ENCODE measurements at regions not wholly inside any gene's neighbourhood (a gene's known extent, or its start where the extent isn't known, plus 50 kb on each side); places are given as distances from the start of the nearest gene placed in this dataset.

DNA sequence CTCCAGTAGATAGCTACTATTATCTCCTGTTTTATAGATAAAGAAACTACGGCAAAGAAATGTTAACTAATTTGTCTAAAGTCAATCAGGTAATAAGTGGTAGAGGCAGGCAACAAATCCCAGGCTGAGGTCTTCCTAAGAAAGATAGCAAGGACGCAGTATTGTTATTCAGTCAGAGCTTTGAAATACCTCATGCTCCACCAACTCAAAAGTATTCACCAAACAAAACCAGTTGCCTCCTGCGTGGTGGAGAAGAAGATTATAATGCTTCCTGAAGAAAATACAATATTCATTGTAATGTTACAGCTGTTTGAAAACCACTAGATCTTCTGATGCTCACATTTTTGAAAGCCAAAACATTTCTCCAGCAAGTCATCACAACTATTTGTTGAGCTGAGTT, 138.2 kb upstream of the CNTN4 start:
- H3K4me3 ChIP-seq (replicated peaks in 1 of 2; ENCODE audit: low read depth in 2 of 2, low read length in 2 of 2), result no peak overlapping the region
- TF ChIP-seq, protein P1, sequence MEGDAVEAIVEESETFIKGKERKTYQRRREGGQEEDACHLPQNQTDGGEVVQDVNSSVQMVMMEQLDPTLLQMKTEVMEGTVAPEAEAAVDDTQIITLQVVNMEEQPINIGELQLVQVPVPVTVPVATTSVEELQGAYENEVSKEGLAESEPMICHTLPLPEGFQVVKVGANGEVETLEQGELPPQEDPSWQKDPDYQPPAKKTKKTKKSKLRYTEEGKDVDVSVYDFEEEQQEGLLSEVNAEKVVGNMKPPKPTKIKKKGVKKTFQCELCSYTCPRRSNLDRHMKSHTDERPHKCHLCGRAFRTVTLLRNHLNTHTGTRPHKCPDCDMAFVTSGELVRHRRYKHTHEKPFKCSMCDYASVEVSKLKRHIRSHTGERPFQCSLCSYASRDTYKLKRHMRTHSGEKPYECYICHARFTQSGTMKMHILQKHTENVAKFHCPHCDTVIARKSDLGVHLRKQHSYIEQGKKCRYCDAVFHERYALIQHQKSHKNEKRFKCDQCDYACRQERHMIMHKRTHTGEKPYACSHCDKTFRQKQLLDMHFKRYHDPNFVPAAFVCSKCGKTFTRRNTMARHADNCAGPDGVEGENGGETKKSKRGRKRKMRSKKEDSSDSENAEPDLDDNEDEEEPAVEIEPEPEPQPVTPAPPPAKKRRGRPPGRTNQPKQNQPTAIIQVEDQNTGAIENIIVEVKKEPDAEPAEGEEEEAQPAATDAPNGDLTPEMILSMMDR (IDR thresholded peaks at IDR 0.05; ENCODE audit: low read depth, low read length), result no peak
- DNase-seq (ENCODE audit: low read depth in 2 of 2), result no peak

DNA sequence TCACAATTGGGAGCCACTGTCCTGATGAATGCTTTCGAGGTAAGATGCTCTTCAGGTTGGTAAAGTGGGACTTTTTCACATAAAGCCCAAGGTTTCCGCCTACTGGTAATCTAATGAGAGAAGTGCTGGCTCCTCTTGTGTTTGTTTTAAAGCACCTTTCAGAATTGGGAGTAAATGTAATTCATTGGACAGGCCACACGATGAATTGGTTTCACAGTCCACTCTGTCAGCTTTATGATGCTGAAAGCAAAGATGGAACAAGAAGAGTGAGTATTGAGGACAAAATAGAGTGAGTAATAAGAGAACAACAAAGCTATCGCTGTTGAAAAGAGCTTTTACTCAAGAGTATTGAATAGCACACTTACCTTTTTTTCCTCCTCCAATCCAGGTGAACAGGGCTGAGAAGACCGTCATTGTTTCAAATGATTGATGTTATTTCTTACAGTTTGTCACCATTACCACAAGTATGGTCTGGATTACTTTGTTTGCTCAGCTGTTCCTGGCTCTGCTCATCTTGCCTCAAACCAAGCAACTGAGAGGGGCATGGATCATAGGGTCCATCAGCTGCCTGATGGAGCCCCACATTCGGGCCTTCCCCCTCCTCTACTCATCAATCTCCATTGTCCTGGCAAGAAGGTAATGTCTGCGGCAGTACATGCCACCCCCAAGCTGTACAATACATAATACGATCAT, 136.1 kb upstream of the CNTN4 start:
- DNase-seq (ENCODE audit: low read depth in 2 of 2), result no peak
- H3K4me3 ChIP-seq (replicated peaks in 1 of 2; ENCODE audit: low read depth in 2 of 2, low read length in 2 of 2), result no peak overlapping the region
- TF ChIP-seq, protein P1 (IDR thresholded peaks at IDR 0.05; ENCODE audit: low read depth, low read length), result no peak

DNA sequence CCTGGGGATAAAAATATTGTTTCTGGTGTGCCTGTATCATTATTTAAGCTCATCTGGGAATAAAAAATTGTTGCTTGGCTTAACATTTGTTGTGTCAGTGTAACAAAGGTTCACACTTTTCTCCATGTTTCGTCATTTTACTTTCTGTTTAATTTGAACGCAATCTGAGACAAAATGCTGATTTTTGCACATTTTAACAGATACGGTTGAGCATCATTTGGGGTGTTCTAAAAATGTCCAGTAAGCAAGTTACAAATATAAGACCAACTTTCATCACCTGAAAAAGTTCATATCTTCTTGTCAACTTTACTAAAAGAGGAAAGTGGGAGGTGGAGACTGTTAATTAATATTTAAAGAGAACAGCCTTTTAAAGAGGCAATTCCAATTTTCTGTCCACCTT, 134.8 kb upstream of the CNTN4 start:
- no peak overlapping the region for H3K4me3 ChIP-seq (replicated peaks in 1 of 2; ENCODE audit: low read depth in 2 of 2, low read length in 2 of 2)
- TF ChIP-seq, protein P1 (IDR thresholded peaks at IDR 0.05; ENCODE audit: low read depth, low read length), result no peak
- no peak for DNase-seq (ENCODE audit: low read depth in 2 of 2)

DNA sequence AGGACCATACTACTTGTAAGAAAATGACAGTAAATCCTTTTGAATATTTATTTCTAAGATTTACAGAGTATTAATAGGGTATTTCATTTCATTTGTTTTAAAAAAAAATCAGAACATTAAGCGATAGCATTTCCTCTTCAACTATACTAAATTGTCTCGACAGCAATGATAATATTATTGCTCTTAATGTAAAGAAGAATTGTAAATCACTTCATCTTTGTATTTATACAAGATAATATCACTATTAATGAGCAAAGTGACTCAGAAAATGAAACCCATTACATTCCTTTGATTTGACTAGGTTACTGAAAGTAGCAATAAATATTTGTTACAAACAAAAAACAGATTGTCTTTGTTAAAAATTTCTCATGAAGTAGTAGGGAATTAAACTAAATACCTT, 131.1 kb upstream of the CNTN4 start:
- TF ChIP-seq, protein P1 (IDR thresholded peaks at IDR 0.05; ENCODE audit: low read depth, low read length), result no peak
- DNase-seq (ENCODE audit: low read depth in 2 of 2), result no peak
- no peak overlapping the region for H3K4me3 ChIP-seq (replicated peaks in 1 of 2; ENCODE audit: low read depth in 2 of 2, low read length in 2 of 2)

DNA sequence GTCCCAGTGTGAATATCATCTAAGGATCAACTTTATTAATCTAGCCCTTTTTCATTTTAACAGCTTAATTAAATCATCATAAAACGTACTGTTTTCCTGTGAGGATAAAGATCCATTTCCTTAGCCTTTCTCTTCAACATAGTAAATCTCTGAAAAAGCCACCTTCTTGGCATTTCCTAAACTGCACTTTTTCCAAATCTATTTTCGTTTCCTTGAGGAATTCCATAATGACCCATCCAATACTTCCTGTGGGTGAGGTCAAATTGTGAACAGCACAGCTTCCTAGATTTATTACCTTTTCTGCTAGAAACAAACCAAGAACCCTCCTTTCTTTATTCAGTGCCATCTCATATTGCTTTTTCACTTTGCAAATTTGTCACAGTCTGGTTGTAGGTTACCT, 129.4 kb upstream of the CNTN4 start:
- TF ChIP-seq, protein P1 (IDR thresholded peaks at IDR 0.05; ENCODE audit: low read depth, low read length), result no peak
- no peak for DNase-seq (ENCODE audit: low read depth in 2 of 2)
- no peak overlapping the region for H3K4me3 ChIP-seq (replicated peaks in 1 of 2; ENCODE audit: low read depth in 2 of 2, low read length in 2 of 2)

DNA sequence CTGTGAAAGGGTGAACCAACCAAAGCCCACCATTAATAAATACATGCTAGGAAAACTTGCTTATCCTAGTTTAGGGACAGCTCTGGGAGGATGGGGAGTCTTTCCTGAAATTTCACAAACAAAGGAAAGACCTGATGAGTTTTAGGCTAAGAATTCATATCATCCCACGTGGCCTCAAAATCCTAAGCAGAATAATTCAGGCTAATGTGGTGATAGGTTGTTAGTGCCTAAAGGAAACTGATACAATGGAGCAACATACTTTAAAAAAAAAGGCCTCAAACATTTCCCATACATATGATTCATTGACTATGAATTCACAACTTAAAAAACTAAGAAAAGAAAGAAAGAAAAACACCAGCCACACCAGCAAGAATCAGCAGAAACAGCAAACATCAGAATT, 126.9 kb upstream of the CNTN4 start:
- DNase-seq (ENCODE audit: low read depth in 2 of 2), result peak; percentile 12 to 34
- no peak overlapping the region for H3K4me3 ChIP-seq (replicated peaks in 1 of 2; ENCODE audit: low read depth in 2 of 2, low read length in 2 of 2)

More for the DNA sequence above, 126.9 kb upstream of the CNTN4 start:
- TF ChIP-seq, protein P1 (IDR thresholded peaks at IDR 0.05; ENCODE audit: low read depth, low read length), result no peak

Measured in cardiac fibroblast (primary cell).